Esophagus squamous epithelium (tissue), 5 donors: ENCODE measurements at regions not wholly inside any gene's neighbourhood (a gene's known extent, or its start where the extent isn't known, plus 50 kb on each side); places are given as distances from the start of the nearest gene placed in this dataset.

Experiments used
- DNase-seq: peaks from one replicate; lab custom pipeline; 2025; lab: John Stamatoyannopoulos, UW
- H3K27ac ChIP-seq, 4 donors: fragments of 200-600 bp; sonication (generic); one replicate each; pipeline ENCODE4 v1.5.1; 2016 to 2019; ENCODE audit warnings: mild to moderate bottlenecking in 1 of 4
- H3K27me3 ChIP-seq, 4 donors: fragments of 200-600 bp; sonication (generic); 1 replicate in 3 of 4; 2 replicates in 1 of 4; pipeline versions ENCODE4 v1.5.1 to v1.6.0; 2017 to 2021; ENCODE audit warnings: antibody characterized with exemption in 1 of 4
- H3K36me3 ChIP-seq, 3 donors: fragments of 200-600 bp; sonication (generic); one replicate each; pipeline ENCODE4 v1.5.1; 2016 to 2019
- H3K4me1 ChIP-seq, 3 donors: fragments of 200-600 bp; sonication (generic); one replicate each; pipeline ENCODE4 v1.5.1; 2017 to 2019
- H3K4me3 ChIP-seq, 4 donors: fragments of 200-600 bp; sonication (generic); 1 replicate in 3 of 4; 2 replicates in 1 of 4; pipeline ENCODE4 v1.5.1; 2016 to 2019; ENCODE audit warnings: mild to moderate bottlenecking in 2 of 4, moderate library complexity in 1 of 4
- H3K9me3 ChIP-seq, 3 donors: fragments of 200-600 bp; sonication (generic); one replicate each; pipeline ENCODE4 v1.5.1; 2016 to 2019
- POLR2A ChIP-seq, 4 donors: fragments of 450-650 bp; IDR thresholded peaks; one replicate each; pipeline ENCODE4 v1.6.1; 2017; ENCODE audit warnings: antibody characterized with exemption in 4 of 4, mild to moderate bottlenecking in 4 of 4, moderate library complexity in 3 of 4
- WGBS, 2 donors: methylation state at CpG; one replicate each; pipeline ENCODE4 v1.1.5; 2018; 5-methylcytosine and 5-hydroxymethylcytosine counted together
- intact Hi-C: fragments of 100-400 bp; cut with DNase I; formaldehyde crosslinking; loops from one replicate; pipeline ENCODE4 v1.15.0; 2022
- TF ChIP-seq, protein P1 (sequence below), 6 experiments: fragments of 450-650 bp in 4 of 6; fragments of 200-600 bp in 2 of 6; sonication (generic) in 2 of 6; IDR thresholded peaks; one replicate each; pipeline ENCODE4 v1.5.1; 2016 to 2019; ENCODE audit warnings: antibody characterized with exemption in 6 of 6, mild to moderate bottlenecking in 4 of 6, moderate library complexity in 4 of 6
- donor health status: DM: yes; HTN: yes; CAD: no.

DNA sequence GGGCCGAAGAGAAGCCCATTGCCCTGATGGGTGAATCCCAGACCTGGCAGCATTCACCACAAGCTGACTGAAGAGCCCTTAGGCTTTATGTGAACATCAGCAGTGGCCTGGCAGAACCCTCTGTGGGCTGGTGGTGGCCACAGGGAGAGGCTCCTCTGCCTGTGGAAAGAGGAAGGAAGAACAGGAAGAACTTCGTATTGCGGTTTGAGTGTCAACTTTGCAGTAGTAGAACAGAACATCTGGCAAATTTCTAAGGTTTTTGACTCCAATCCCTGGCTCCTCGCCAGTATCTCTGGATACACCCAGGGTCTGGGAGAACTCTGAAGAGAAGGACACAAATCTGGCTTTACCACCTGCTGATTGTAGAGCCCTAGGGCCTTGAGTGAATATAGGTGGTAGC, 356.4 kb upstream of the GRAMD2B start:
- intact Hi-C loops: no loop called here
- WGBS, 2 donors: 49 to 51% methylated on average over 3 to 4 of the region's 4 CpGs

DNA sequence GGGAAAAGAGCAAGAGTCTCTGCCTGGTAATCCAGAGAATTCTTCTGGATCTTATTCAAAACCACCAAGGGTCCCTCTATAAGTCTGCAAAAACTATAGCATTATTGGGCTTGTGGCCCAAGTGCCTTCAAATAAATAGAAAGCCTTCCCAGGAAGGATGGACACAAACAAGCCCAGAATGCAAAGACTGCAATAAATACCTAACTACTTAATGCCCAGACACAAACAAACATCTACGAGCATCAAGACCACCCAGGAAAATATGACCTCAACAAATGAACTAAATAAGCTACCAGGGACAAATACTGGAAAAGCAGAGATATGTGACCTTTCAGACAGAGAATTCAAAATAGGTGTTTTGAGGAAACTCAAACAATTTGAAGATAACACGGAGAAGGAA, 355.8 kb upstream of the GRAMD2B start:
- 86 to 95% methylated on average over 2 of the region's 2 CpGs for WGBS, 2 donors
- Histone ChIP-seq H3K27me3 (no peaks in the 10 kb centered on the region), H3K27ac (no peak overlapping the region), H3K9me3 (no peaks in the 10 kb centered on the region), H3K36me3 (no peaks in the 10 kb centered on the region), H3K4me1 (peaks cover 0 to 4% (median 0%) of the 10 kb centered on the region in 3 donors), H3K4me3 (no peak overlapping the region)
- DNase-seq: no peak
- TF ChIP-seq, protein P1, sequence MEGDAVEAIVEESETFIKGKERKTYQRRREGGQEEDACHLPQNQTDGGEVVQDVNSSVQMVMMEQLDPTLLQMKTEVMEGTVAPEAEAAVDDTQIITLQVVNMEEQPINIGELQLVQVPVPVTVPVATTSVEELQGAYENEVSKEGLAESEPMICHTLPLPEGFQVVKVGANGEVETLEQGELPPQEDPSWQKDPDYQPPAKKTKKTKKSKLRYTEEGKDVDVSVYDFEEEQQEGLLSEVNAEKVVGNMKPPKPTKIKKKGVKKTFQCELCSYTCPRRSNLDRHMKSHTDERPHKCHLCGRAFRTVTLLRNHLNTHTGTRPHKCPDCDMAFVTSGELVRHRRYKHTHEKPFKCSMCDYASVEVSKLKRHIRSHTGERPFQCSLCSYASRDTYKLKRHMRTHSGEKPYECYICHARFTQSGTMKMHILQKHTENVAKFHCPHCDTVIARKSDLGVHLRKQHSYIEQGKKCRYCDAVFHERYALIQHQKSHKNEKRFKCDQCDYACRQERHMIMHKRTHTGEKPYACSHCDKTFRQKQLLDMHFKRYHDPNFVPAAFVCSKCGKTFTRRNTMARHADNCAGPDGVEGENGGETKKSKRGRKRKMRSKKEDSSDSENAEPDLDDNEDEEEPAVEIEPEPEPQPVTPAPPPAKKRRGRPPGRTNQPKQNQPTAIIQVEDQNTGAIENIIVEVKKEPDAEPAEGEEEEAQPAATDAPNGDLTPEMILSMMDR (IDR thresholded peaks at IDR 0.05): no peak
- no peak for TF ChIP-seq POLR2A (IDR thresholded peaks at IDR 0.05)
- intact Hi-C loops: no loop called here

More for the DNA sequence above, 356.4 kb upstream of the GRAMD2B start:
- Histone ChIP-seq H3K4me3 (no peak overlapping the region), H3K27me3 (no peaks in the 10 kb centered on the region), H3K4me1 (peaks cover 0 to 4% (median 0%) of the 10 kb centered on the region in 3 donors), H3K27ac (no peak overlapping the region), H3K9me3 (no peaks in the 10 kb centered on the region), H3K36me3 (no peaks in the 10 kb centered on the region)
- TF ChIP-seq POLR2A (IDR thresholded peaks at IDR 0.05): no peak
- TF ChIP-seq, protein P1 (IDR thresholded peaks at IDR 0.05): no peak
- DNase-seq: no peak

DNA sequence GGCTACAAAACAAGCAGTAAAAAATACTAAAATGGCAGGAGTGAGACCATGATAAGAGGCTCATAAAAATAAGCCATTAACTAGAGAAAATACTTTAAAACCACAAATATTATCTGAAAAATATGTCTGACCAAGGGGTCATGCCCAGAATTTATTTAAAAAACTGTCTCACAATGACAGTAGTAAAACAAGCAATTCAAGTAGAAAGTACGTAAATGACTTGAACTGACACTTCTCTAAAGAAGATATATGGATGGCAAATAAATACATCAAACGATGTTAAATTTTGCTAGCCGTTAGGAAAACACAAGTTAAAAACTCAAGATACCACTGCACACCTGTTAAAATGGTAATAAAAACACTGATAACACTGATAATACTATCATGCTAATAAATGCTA, 353.9 kb upstream of the GRAMD2B start:
- DNase-seq: no peak
- Histone ChIP-seq H3K4me1 (no peaks in the 10 kb centered on the region), H3K36me3 (no peaks in the 10 kb centered on the region), H3K4me3 (no peak overlapping the region), H3K27ac (no peak overlapping the region), H3K27me3 (no peaks in the 10 kb centered on the region), H3K9me3 (peaks cover 0 to 8% (median 0%) of the 10 kb centered on the region in 3 donors)
- intact Hi-C loops: no loop called here
- no peak for TF ChIP-seq POLR2A (IDR thresholded peaks at IDR 0.05)
- TF ChIP-seq, protein P1 (IDR thresholded peaks at IDR 0.05): no peak
- 61 to 67% methylated on average over 3 of the region's 3 CpGs for WGBS, 2 donors

DNA sequence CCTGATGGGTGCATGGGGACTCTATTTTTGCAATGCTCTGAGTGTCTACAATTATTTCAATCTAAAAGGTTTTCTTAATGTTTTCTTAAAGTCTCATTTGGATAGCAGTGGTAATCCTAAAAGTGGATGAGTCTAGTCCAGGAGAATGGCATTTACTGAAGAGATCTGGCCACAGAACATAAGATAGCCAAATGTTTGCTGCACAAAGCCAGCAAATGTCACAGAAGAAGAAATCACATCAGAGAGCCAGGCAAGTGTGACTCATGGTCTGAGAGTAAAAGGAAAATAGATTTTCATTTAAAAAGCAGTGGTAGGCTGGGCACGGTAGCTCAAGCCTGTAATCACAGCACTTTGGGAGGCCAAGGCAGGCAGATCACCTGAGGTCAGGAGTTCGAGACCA, 352.7 kb upstream of the GRAMD2B start:
- no peaks in the 10 kb centered on the region for H3K4me1 ChIP-seq
- H3K36me3 ChIP-seq: no peaks in the 10 kb centered on the region
- TF ChIP-seq, protein P1 (IDR thresholded peaks at IDR 0.05): no peak
- no peak for TF ChIP-seq POLR2A (IDR thresholded peaks at IDR 0.05)
- WGBS, 2 donors: 69 to 75% methylated on average over 2 of the region's 2 CpGs
- H3K27me3 ChIP-seq: no peaks in the 10 kb centered on the region
- no peak overlapping the region for H3K4me3 ChIP-seq
- H3K27ac ChIP-seq: no peak overlapping the region
- intact Hi-C loops: no loop called here
- H3K9me3 ChIP-seq: peaks cover 0 to 8% (median 0%) of the 10 kb centered on the region in 3 donors
- no peak for DNase-seq

DNA sequence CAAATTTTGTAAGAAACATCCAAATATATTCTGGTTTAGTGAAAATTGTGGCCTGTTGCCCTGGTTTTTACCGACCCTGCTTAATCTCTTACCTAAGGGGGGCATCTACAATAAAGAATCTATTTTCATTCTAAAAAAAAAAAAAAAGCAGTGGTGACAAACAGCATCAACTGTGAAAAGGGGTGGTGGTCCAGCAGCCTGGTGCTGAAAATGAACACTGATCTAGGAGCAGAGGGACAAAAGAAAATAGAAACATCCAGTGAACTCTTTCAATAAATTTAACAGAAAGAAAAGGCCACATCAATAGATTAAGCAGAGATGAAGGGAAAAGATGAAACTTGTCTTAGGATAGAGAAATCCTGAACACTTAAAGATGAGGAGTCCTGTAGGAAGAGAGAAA, 348.7 kb upstream of the GRAMD2B start:
- Histone ChIP-seq H3K4me3 (no peak overlapping the region), H3K27me3 (no peaks in the 10 kb centered on the region), H3K36me3 (no peaks in the 10 kb centered on the region), H3K27ac (no peak overlapping the region), H3K4me1 (no peaks in the 10 kb centered on the region), H3K9me3 (peaks cover 0 to 8% (median 0%) of the 10 kb centered on the region in 3 donors)
- no peak for DNase-seq
- intact Hi-C loops: no loop called here
- no peak for TF ChIP-seq POLR2A (IDR thresholded peaks at IDR 0.05)
- TF ChIP-seq, protein P1 (IDR thresholded peaks at IDR 0.05): no peak
- 73 to 75% methylated on average over 1 of the region's 1 CpG for WGBS, 2 donors
